Coronary artery (tissue), 2 donors: ENCODE measurements at regions not wholly inside any gene's neighbourhood (a gene's known extent, or its start where the extent isn't known, plus 50 kb on each side); places are given as distances from the start of the nearest gene placed in this dataset.

Experiments
- DNase-seq: peaks from one replicate; pipeline ENCODE4 v3.0.0-alpha.2; 2017; ENCODE audit warnings: low spot score
- H3K27ac ChIP-seq, 2 donors: fragments of 200-600 bp; sonication (generic); one replicate each; pipeline ENCODE4 v1.5.1; 2016 to 2019
- H3K4me3 ChIP-seq: fragments of 200-600 bp; sonication (generic); 2 replicates; pipeline ENCODE4 v1.5.1; 2016; ENCODE audit warnings: mild to moderate bottlenecking, moderate library complexity
- CTCF ChIP-seq: fragments of 200-600 bp; sonication (generic); IDR thresholded peaks from one replicate; pipeline ENCODE4 v1.5.1; 2019; ENCODE audit warnings: antibody characterized with exemption

DNA sequence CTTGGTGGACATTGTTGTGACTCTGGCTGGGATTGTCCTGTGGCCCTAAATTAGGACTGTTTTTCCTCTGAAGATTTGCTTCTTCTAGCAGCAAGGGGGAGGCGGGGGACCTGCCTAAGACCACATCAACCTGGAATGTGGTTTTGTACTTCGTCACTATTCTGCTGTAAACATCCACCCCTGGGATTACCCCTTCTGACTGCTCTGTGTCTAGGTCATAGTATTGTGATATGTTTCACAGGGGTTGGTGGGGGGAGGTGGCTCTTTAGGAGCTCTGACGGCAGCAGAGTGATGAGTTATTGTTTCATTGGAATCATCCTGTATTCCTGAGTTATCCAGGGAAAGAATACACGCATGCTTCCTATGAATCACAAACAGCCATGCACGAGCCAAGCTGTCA, 226.4 kb upstream of the MYT1L start:
- no peak for DNase-seq
- Histone ChIP-seq H3K4me3 (no peak overlapping the region), H3K27ac (no peak overlapping the region)
- no peak for TF ChIP-seq CTCF

- TF ChIP-seq CTCF, result no peak
- H3K4me3 ChIP-seq, result no peak overlapping the region
- H3K27ac ChIP-seq, result no peak overlapping the region
- DNase-seq, result peak; percentile 40
These were observed 219.8 kb upstream of the MYT1L start for GRCh38 chr2:2550856-2551255.

GRCh38 chr2:2547911-2548310, 216.8 kb upstream of the MYT1L start:
- no peak for DNase-seq

GRCh38 chr2:2547451-2547850, 216.4 kb upstream of the MYT1L start:
- Histone ChIP-seq H3K27ac (no peak overlapping the region), H3K4me3 (no peak overlapping the region)
- no peak for TF ChIP-seq CTCF
- DNase-seq, result no peak

More at GRCh38 chr2:2547911-2548310, 216.8 kb upstream of the MYT1L start:
- no peak for TF ChIP-seq CTCF
- Histone ChIP-seq H3K4me3 (no peak overlapping the region), H3K27ac (no peak overlapping the region)

DNA sequence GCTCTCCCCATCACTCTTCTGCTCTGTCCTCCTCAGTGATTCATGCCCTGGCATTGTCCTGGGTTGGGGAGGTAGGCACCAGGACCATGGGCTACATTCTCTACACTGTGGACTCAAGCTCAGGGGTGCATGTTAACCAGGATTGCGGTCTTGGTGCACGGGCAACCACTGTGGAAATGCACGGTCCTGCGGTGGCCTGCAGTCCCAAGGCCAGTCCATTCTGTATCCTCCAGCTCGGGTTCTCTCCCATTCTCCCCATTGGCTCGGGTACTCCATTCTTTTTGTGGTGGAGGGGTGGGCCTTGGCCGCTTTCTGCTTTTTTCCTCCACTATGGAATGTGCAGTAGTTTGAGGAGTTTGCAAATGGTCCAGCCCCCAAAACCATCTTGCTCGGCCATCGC, 215.0 kb upstream of the MYT1L start:
- Histone ChIP-seq H3K27ac (no peak overlapping the region), H3K4me3 (no peak overlapping the region)
- DNase-seq, result no peak
- TF ChIP-seq CTCF, result no peak

DNA sequence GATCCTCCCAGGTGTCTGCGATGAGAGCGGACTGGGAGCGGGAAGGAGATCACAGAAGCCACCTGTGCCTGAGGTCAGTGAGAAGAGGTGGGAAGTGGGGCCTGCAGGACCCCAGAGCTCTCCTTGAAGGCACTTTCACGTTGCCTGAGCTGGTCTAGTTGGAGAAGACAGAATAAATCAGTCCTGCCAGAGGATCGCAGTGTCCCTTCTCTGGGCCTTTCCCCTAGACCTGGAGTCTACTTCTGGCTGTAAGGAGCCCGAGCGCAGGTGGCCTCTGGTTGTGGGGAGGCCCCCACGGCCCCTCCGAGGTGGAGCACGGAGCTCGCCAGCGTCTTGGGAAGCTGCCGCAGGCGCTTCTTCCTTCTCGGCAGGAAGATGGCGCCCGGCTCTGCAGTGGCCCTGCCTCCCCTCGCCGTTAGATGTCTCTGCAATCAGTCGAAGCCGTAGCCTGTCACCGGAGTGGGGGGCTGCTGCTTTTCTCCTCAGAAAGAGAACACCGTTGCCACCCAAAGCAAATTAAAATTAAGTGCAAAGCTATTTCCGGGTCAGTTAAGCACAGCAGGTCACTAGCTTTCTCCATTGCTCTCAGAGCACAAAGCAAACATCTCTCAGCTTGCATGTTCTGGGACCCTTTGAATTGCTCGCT, 212.0 kb upstream of the MYT1L start:
- Histone ChIP-seq H3K27ac (no peak overlapping the region), H3K4me3 (no peak overlapping the region)
- TF ChIP-seq CTCF, result no peak
- no peak for DNase-seq

DNA sequence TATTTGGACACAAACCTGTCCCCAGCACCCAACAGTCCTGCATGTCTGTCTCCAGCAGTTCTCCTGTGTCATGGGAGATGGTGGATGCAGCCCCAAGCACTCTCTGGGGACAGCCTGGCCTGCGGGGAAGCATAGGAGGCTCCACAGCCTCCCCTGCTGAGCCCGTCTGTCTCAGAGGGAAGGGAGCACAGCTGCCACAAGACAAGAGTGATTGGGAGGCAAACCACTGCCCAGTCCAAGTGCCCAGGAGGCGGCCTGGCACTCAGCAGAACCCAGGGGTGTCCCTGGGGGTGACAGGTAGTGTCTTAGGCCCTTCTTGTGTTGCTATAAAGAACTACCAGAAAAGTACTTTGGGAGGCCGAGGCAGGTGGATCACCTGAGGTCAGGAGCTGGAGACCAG, 211.2 kb upstream of the MYT1L start:
- no peak overlapping the region for H3K4me3 ChIP-seq
- H3K27ac ChIP-seq, result no peak overlapping the region
- TF ChIP-seq CTCF, result no peak
- no peak for DNase-seq
